ENCODE measurements at regions not wholly inside any gene's neighbourhood (a gene's known extent, or its start where the extent isn't known, plus 50 kb on each side); places are given as distances from the start of the nearest gene placed in this dataset.
A peak's percentile ranks its signal among the peaks of the same experiment; 100 is the strongest.

DNA sequence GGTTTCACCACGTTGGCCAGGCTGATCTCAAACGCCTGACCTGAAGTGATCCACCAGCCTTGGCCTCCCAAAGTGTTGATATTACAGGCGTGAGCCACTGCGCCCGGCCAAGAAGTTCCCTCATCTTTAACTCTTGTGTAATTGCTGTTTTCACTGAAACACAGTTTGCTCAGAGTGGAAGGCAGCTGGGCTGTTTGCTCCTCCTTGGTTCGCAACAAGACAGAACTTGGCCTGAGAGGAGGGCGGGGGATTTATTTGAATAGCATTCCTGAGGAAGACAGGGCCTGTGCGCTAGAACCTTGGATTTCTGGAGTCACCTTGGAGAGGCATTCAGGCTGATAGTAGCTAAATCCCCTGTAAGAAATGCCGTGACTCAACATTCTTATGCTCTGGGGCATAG is 226.7 kb upstream of the MCTP2 start:
- TF ChIP-seq, protein P1, sequence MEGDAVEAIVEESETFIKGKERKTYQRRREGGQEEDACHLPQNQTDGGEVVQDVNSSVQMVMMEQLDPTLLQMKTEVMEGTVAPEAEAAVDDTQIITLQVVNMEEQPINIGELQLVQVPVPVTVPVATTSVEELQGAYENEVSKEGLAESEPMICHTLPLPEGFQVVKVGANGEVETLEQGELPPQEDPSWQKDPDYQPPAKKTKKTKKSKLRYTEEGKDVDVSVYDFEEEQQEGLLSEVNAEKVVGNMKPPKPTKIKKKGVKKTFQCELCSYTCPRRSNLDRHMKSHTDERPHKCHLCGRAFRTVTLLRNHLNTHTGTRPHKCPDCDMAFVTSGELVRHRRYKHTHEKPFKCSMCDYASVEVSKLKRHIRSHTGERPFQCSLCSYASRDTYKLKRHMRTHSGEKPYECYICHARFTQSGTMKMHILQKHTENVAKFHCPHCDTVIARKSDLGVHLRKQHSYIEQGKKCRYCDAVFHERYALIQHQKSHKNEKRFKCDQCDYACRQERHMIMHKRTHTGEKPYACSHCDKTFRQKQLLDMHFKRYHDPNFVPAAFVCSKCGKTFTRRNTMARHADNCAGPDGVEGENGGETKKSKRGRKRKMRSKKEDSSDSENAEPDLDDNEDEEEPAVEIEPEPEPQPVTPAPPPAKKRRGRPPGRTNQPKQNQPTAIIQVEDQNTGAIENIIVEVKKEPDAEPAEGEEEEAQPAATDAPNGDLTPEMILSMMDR (conservative IDR thresholded peaks at IDR 0.05; ENCODE audit: low read depth, low read length): no peak
- no peak overlapping the region for H3K4me3 ChIP-seq (ENCODE audit: low read depth, low read length)
- no peak for DNase-seq (ENCODE audit: low read depth)

DNA sequence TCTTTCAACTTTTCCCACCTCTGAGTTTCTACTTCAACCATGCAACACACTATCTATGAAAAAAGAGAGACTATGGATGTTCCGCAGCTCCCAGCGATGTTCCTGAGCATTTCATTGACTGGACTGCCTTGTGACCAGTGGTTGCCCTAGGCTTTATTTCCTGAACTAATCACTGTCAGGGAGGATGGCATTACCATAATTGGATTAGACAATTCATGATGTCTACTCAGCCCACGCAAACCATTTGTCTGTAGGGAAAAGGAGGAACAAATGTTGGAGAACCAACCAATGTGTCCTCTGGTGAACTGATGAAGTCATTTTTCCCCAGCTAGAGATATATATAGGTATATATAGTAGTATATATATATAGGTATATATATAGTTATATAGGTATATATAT is 229.3 kb upstream of the MCTP2 start:
- no peak overlapping the region for H3K4me3 ChIP-seq (ENCODE audit: low read depth, low read length)
- no peak for DNase-seq (ENCODE audit: low read depth)
- TF ChIP-seq, protein P1 (conservative IDR thresholded peaks at IDR 0.05; ENCODE audit: low read depth, low read length): no peak

DNA sequence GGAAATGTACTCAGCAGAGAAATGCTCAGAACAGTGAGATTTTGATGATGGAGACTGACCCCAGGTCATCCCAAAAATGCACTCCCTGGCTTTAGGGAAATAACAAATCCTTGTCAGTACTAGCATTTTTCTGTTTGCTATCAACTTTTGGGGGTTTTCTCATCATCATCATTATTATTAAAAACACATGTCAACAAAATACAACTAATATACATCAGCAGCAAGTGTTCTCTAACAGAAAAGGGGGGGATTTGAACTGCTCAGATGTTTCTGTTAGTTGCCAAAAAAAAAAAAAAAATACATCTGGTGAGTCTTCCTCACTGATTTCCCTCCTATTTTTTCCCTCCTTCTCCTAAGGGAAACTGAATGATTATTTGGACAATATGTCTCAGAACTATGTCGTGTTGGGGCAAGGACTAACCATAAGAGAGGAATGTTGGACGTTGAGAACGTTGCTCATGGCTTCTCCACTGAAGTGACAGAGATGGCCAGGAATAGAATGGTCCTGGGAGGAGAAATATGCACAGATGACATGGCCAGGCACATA is 230.0 kb upstream of the MCTP2 start:
- no peak for DNase-seq (ENCODE audit: low read depth)
- H3K4me3 ChIP-seq (ENCODE audit: low read depth, low read length): no peak overlapping the region
- TF ChIP-seq, protein P1 (conservative IDR thresholded peaks at IDR 0.05; ENCODE audit: low read depth, low read length): no peak

DNA sequence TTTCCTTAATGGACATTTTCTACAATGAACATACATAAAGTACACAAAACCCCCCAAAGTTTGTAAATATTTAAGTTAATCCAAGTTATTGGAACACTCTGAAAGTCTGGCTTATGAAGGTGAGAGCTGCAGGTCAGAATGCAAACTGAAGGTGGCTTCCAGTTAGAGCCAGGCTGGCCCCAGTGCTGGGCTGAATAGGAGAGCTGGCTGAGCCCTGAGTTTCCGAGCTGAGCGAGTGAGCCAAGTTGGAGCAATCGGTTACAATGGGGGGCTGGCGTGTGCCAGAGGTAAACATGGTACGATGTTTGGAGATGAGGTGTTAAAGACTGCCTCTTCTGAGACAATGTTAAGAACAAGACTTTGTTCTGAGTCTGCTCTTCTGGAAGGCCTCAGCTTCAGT is 230.8 kb upstream of the MCTP2 start:
- DNase-seq (ENCODE audit: low read depth): no peak
- no peak overlapping the region for H3K4me3 ChIP-seq (ENCODE audit: low read depth, low read length)
- TF ChIP-seq, protein P1 (conservative IDR thresholded peaks at IDR 0.05; ENCODE audit: low read depth, low read length): no peak

DNA sequence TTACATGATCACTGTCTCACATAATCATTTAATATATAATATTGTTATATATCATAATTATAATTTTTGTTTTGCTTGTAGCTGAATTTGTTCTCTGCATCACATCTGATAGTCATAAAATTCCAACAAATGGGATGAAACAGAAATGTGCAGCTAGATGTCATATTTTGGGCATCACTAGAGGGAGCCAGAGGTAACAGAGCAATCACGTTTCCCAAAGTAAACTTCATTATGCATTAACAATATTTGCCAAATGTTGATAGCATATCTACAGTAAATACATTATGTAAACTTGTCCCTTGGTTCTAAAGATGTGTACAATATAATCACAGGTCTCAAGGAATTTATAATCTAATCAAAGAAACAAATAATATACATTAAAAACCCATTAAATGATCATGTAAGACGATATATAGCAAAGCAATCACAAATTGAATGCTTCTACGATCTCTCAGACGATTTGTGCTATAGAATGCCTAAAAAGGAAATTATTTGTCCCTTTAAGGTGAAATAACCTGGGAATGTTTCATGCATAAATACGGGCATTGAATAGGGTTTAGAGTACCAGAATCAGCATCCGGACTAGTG is 234.2 kb upstream of the MCTP2 start:
- H3K4me3 ChIP-seq (ENCODE audit: low read depth, low read length): no peak overlapping the region
- TF ChIP-seq, protein P1 (conservative IDR thresholded peaks at IDR 0.05; ENCODE audit: low read depth, low read length): peak; percentile 80
- DNase-seq (ENCODE audit: low read depth): no peak

DNA sequence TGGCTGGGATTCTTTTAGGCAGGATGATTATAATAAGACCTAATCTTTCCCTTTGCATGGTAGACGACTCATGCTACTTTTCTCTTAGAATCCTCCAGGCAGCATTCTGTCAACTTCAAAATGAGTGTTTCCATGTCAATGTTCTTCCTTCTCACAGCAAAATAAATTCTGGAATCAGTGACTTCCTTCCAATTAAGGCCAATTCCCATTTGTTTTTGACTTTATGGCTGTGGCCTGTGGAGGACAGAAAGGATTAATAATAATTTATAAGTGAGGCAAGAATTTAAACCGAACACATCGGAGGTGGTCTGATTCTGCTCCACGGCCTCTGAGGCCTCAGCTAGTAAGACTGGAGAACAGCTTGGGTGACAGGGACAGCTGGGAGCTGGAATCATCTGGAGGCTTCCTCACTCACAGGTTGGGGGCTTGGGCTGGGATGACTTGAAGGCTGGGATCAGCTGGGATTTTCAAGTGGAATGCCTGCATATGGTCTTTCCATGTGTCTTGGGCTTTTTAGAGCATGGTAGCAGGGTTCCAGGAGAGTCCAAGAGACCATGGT is 241.8 kb upstream of the MCTP2 start:
- no peak overlapping the region for H3K4me3 ChIP-seq (ENCODE audit: low read depth, low read length)
- TF ChIP-seq, protein P1 (conservative IDR thresholded peaks at IDR 0.05; ENCODE audit: low read depth, low read length): no peak
- DNase-seq (ENCODE audit: low read depth): no peak

DNA sequence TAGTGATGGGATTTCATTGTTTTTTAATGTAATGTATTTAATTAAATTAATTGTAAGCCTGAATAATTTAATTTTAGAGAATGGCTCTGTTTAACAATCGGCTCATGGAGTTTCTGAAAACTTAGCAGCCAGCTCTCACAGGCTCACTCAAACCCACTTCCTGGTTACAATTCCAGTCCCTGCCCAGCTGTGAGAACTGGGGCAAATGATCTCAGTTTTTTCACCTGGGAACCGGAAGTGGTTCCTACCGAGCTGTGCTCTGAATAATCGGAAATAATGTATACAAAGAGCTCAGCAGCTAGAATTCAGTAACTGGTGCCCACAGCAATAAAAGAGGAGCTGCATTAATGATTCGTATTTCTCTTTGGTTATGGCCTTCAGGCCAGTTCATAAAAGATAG is 244.3 kb upstream of the MCTP2 start:
- no peak overlapping the region for H3K4me3 ChIP-seq (ENCODE audit: low read depth, low read length)
- no peak for DNase-seq (ENCODE audit: low read depth)
- TF ChIP-seq, protein P1 (conservative IDR thresholded peaks at IDR 0.05; ENCODE audit: low read depth, low read length): no peak

All from epithelial cell of proximal tubule (primary cell).